Activated CD4-positive, alpha-beta T cell treated with anti-CD3 and anti-CD28 coated beads, Interleukin-2, Interleukin-6, amounts not matched to agents 100 ng/mL and 50 ng/mL, durations not matched to agents 16 hours and 8 hours (primary cell): ENCODE measurements at regions not wholly inside any gene's neighbourhood (a gene's known extent, or its start where the extent isn't known, plus 50 kb on each side); places are given as distances from the start of the nearest gene placed in this dataset.

ENCODE experiments used
- DNase-seq: peaks from one replicate; pipeline ENCODE4 v3.0.0-alpha.2; 2020

GRCh38 chr18:73617981-73618380, 529.7 kb downstream of the FBXO15 start:
- DNase-seq, result no peak

GRCh38 chr18:73615506-73615905, 532.1 kb downstream of the FBXO15 start:
- no peak for DNase-seq

DNA sequence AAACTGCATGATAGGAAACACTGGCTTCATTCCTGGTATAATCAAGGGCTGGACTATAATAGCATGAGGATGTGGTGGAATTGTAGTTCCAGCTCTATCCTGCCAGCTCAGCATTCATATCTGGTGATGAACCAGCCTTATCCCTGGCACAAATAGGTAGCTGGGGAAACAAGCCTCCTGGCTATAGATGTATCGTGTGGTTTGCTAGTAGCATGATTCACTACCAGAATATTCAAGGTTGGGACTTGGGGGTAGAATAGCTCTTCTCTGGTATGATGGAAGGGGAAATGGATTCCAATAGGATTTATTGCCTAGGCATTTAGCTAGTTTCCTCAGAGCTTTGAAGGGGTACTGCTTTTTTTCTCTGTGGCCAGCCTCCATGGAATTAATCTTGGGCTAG, 532.8 kb downstream of the FBXO15 start:
- no peak for DNase-seq

DNA sequence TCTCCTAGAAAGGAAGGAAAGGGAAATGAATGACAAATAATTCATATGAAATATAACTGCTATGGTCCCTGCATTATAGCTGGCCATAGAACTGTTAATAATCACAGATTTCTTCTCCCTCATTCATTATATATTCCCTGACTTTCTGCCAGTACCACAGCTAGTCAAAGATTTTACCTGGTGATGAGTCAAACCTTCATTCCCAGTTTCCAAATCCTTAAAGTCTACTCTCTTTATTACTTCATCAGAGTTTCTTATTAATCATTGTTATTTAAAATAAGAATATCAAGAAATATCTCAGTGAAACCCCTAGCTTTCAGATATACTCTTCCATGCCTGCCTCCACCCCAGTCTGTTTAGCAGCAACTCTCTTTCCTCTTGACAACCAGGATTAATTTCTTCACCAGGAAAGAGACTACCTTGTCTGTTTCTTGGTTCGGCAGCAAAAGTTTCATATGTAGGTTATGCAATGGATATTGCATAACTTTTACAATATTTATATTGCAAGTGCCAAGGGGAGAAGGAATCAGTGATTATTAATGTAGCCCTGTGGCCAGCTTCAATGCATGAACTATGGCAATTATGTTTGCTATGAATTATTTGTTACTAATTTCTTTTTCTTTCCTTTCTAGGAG, 533.8 kb downstream of the FBXO15 start:
- DNase-seq, result no peak

- no peak for DNase-seq
Measured at GRCh38 chr18:73597832-73598615, 549.6 kb downstream of the FBXO15 start.

DNA sequence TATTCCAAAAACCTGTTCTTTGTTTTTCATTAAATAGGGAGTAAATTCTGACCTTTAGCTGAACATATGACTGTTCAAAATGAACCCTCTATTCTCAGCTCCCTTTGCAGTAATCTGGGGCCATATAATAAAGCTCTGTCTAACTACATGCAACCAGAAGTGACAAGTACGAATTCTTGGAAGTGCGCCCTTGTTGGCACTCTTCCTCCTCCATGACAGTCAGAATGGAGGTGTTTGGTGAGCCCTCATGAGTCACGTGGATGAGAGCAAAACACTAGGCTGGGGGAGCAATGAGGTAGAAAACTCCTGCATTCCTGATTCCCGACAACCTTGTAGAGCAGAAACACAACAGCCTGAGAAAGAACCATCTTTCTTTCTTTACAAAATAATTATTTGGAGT, 552.9 kb downstream of the FBXO15 start:
- DNase-seq, result no peak

- DNase-seq, result no peak
Measured at GRCh38 chr18:73593207-73593606, 554.4 kb downstream of the FBXO15 start.

- DNase-seq, result no peak
Measured at GRCh38 chr18:73590950-73591349, 556.7 kb downstream of the FBXO15 start.

- no peak for DNase-seq
Measured at GRCh38 chr18:73579698-73580097, 567.9 kb downstream of the FBXO15 start.

GRCh38 chr18:73577365-73577764, 570.3 kb downstream of the FBXO15 start:
- no peak for DNase-seq

- no peak for DNase-seq
Measured at GRCh38 chr18:73563901-73564472, 583.6 kb downstream of the FBXO15 start.

GRCh38 chr18:73563345-73563744, 584.3 kb downstream of the FBXO15 start:
- no peak for DNase-seq

DNA sequence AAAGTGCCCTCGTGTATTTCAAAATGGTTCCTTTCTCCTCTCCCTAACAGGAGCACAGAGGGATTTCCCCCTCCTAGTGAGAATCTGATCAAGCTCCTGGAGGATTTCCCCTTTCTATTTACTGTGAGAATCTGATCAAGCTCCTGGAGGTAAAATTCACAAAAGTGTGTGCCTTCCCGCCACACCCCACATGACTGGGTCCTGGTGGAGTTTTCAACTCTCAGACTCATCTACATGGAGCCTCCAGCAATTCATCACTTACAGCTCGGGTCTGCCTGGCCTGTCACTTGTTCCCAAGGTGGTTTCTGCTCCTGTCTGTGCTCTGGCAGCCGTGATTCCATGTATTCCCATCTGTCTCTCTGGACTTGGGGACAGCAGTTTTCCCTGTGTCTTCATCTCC, 590.7 kb downstream of the FBXO15 start:
- DNase-seq, result no peak

GRCh38 chr18:73552171-73552570, 595.5 kb downstream of the FBXO15 start:
- no peak for DNase-seq

- no peak for DNase-seq
Measured at GRCh38 chr18:73551211-73551610, 596.4 kb downstream of the FBXO15 start.

DNA sequence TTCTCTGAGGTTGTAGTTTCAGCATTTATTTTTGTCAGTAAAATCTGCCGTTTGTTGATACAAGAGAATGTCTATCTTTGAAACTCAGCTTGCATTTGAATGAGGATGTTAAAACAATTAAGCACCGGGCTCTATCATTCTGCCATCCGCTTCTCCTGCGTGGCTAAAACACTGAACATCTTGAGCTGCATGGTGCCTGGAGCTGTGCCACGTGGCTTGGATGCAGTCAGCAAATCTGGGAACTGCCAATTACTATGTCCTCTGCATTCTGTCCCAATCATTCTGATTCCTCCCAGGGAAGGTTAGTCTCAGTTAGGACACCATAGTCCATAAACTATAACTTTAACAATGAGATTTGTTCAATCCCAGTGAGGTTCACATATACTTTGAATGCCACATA, 598.4 kb downstream of the FBXO15 start:
- DNase-seq, result no peak

- no peak for DNase-seq
Measured at GRCh38 chr18:73545472-73545871, 602.2 kb downstream of the FBXO15 start.

DNA sequence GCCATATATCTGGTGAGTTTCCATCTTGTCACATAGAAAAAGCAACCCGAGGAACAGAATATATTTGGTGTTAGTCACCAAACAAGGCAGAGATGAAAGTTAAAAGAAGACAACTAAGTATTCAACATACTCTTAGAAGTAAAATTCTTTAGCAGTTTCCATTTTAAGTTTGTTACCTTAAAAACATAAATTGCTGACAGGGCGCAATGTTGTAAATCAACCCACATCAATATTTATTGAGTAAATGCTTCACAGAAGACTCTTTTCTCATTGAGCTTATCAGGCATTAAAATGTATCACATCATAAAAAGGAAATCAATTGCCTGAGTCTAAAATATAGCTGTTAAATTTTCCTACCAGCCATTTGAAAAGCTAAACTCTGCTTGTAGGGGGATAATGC, 603.0 kb downstream of the FBXO15 start:
- DNase-seq, result no peak

DNA sequence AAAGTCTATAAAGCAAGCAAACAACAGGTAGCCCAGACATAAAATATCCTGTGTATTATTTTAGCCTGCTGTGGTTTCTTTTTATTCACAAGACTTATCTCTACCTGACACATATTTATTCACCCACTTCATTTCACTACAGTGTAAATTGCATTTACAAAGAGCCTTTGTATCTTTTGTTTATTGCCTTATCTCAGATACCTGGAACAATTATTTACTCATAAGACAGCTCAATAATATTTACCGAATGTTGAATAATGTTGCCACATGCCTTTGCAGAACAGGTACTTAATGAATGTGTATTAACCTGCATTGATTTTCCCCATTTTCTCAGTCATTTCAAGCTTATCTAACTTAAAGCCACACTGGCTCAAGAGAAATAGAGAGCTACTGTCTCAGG, 603.6 kb downstream of the FBXO15 start:
- DNase-seq, result no peak

DNA sequence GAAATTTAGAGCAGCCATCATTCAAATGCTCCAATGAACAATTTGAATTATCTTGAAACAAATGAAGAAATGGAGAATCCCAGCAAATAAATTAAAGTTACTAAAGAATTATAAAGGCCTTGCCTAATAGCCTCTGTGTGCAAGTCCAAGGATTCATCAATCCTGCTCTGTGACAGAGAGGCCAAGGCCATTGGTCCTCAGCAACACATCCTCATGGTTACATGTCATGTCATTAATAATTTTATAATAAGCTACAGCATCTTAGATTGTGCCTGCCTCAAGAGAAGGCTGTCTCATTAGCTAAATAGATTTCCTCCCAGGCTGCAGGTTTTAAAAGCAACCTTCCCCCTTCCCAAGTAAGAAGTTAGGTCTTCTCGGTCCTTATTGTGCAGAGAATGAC, 611.6 kb downstream of the FBXO15 start:
- no peak for DNase-seq

DNA sequence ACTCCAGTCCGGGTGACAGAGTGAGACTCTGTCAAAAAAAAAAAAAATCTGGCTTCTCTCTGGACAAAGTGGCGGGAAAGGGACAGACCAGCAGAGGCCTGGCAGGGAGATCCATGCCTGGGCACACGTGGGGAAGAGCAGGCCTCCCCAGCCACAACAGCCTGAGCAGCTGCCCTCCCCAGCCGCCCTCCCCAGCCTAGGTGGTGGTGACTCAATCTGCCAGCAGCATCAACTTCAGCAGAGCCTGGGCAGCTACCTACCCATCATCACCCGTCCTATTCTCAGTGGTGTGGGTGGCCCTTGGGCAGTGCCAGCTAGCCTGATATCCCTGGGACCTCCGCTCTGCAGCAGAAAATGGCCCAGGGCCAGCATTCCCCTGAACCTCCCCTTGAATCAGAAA, 612.4 kb downstream of the FBXO15 start:
- no peak for DNase-seq

DNA sequence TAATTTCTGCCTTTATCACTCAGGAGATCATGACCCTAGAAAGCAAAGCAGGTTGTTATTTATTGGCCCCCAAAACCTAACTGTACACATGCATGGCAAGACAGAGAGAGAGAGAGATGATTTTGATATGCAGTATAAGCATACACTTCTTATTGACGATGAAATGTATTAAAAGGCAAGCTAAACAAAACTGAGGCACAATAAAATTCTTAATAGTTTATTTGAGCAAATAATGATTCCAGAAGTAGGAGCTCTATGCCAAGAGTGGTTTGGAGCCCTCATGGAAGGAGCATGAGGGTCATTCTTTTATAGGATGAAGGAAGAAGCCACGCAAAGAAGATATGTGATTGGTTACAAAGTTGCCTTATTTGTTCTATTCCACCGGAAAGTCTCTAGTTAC, 616.0 kb downstream of the FBXO15 start:
- no peak for DNase-seq

- DNase-seq, result no peak
Measured at GRCh38 chr18:73528066-73528465, 619.6 kb downstream of the FBXO15 start.

DNA sequence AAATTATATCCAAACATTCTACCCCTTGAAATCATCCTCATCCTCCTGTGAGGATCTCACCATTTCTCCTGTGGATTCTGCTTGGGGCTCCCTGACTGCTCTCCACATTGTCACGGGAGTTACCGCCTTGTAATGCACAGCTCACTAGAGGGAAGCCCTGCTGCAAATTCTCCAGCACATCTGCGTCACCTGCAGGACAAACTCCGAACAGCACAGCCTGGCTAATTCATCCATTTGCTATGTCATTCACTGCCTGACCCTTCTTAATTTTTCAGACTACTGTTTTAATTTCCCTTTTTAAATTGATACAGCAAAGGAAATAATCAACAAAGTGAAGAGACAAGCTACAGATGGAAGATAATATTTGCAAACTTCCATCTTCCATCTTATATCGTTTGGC, 627.4 kb downstream of the FBXO15 start:
- DNase-seq, result no peak
